ENCODE measurements at regions not wholly inside any gene's neighbourhood (a gene's known extent, or its start where the extent isn't known, plus 50 kb on each side); places are given as distances from the start of the nearest gene placed in this dataset.

DNA sequence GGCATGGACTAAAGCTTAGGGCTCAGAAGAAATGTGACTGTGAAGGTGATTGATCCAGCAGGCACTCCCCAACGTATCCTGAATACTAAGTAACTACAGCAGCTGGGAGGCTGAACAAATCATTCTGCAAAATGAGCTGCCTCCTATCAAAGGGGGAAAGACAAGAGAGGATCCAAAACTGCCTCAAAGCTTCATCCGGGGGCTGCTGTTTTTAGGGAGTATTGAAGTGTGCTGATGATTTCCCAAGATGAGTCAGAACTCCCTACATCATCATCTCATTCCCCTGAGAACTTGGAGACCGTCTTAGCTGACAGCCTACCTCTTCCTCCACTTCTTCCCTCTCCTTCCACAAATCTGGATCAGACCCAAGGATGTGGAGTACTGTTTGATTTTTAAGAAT, 108.4 kb upstream of the GRAMD1B start:
- Mint-ChIP-seq H3K9me3 (no peaks in the 10 kb centered on the region; the same call in 2 of the 3 replicates), H3K27ac (no peak overlapping the region), H3K36me3 (ENCODE audit: low read depth) (no peaks in the 10 kb centered on the region), H3K4me3 (no peak overlapping the region), H3K27me3 (ENCODE audit: insufficient read depth, low read depth, poor library complexity) (no peaks in the 10 kb centered on the region), H3K4me1 (no peaks in the 10 kb centered on the region)
- no peak for DNase-seq (ENCODE audit: low spot score)
- no peaks in the 10 kb centered on the region for H3K9me2 ChIP-seq (ENCODE audit: insufficient read depth)
- TF ChIP-seq JUNB (IDR thresholded peaks at IDR 0.05; ENCODE audit: unreplicated experiment) (no peak), ZNF114 (CRISPR knock-in tag; IDR thresholded peaks at IDR 0.05) (no peak), EZH2phosphoT487 (IDR thresholded peaks at IDR 0.05; ENCODE audit: unreplicated experiment) (no peak), EZH2 (IDR thresholded peaks at IDR 0.05; ENCODE audit: low read depth, unreplicated experiment) (no peak), POLR2AphosphoS5 (IDR thresholded peaks at IDR 0.05; ENCODE audit: low read depth) (no peak), STAT1 (IDR thresholded peaks at IDR 0.05; ENCODE audit: unreplicated experiment) (no peak), ZNF331 (CRISPR knock-in tag; IDR thresholded peaks at IDR 0.05; ENCODE audit: low read depth) (no peak), NANOG (IDR thresholded peaks at IDR 0.05; ENCODE audit: borderline replicate concordance) (no peak)
- TF ChIP-seq, protein P1, sequence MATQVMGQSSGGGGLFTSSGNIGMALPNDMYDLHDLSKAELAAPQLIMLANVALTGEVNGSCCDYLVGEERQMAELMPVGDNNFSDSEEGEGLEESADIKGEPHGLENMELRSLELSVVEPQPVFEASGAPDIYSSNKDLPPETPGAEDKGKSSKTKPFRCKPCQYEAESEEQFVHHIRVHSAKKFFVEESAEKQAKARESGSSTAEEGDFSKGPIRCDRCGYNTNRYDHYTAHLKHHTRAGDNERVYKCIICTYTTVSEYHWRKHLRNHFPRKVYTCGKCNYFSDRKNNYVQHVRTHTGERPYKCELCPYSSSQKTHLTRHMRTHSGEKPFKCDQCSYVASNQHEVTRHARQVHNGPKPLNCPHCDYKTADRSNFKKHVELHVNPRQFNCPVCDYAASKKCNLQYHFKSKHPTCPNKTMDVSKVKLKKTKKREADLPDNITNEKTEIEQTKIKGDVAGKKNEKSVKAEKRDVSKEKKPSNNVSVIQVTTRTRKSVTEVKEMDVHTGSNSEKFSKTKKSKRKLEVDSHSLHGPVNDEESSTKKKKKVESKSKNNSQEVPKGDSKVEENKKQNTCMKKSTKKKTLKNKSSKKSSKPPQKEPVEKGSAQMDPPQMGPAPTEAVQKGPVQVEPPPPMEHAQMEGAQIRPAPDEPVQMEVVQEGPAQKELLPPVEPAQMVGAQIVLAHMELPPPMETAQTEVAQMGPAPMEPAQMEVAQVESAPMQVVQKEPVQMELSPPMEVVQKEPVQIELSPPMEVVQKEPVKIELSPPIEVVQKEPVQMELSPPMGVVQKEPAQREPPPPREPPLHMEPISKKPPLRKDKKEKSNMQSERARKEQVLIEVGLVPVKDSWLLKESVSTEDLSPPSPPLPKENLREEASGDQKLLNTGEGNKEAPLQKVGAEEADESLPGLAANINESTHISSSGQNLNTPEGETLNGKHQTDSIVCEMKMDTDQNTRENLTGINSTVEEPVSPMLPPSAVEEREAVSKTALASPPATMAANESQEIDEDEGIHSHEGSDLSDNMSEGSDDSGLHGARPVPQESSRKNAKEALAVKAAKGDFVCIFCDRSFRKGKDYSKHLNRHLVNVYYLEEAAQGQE (IDR thresholded peaks at IDR 0.05; ENCODE audit: unreplicated experiment): no peak
- TF ChIP-seq, protein P2, sequence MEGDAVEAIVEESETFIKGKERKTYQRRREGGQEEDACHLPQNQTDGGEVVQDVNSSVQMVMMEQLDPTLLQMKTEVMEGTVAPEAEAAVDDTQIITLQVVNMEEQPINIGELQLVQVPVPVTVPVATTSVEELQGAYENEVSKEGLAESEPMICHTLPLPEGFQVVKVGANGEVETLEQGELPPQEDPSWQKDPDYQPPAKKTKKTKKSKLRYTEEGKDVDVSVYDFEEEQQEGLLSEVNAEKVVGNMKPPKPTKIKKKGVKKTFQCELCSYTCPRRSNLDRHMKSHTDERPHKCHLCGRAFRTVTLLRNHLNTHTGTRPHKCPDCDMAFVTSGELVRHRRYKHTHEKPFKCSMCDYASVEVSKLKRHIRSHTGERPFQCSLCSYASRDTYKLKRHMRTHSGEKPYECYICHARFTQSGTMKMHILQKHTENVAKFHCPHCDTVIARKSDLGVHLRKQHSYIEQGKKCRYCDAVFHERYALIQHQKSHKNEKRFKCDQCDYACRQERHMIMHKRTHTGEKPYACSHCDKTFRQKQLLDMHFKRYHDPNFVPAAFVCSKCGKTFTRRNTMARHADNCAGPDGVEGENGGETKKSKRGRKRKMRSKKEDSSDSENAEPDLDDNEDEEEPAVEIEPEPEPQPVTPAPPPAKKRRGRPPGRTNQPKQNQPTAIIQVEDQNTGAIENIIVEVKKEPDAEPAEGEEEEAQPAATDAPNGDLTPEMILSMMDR (conservative IDR thresholded peaks at IDR 0.05; ENCODE audit: low read depth in 2 of 2): no peak
- TF ChIP-seq, protein P3, sequence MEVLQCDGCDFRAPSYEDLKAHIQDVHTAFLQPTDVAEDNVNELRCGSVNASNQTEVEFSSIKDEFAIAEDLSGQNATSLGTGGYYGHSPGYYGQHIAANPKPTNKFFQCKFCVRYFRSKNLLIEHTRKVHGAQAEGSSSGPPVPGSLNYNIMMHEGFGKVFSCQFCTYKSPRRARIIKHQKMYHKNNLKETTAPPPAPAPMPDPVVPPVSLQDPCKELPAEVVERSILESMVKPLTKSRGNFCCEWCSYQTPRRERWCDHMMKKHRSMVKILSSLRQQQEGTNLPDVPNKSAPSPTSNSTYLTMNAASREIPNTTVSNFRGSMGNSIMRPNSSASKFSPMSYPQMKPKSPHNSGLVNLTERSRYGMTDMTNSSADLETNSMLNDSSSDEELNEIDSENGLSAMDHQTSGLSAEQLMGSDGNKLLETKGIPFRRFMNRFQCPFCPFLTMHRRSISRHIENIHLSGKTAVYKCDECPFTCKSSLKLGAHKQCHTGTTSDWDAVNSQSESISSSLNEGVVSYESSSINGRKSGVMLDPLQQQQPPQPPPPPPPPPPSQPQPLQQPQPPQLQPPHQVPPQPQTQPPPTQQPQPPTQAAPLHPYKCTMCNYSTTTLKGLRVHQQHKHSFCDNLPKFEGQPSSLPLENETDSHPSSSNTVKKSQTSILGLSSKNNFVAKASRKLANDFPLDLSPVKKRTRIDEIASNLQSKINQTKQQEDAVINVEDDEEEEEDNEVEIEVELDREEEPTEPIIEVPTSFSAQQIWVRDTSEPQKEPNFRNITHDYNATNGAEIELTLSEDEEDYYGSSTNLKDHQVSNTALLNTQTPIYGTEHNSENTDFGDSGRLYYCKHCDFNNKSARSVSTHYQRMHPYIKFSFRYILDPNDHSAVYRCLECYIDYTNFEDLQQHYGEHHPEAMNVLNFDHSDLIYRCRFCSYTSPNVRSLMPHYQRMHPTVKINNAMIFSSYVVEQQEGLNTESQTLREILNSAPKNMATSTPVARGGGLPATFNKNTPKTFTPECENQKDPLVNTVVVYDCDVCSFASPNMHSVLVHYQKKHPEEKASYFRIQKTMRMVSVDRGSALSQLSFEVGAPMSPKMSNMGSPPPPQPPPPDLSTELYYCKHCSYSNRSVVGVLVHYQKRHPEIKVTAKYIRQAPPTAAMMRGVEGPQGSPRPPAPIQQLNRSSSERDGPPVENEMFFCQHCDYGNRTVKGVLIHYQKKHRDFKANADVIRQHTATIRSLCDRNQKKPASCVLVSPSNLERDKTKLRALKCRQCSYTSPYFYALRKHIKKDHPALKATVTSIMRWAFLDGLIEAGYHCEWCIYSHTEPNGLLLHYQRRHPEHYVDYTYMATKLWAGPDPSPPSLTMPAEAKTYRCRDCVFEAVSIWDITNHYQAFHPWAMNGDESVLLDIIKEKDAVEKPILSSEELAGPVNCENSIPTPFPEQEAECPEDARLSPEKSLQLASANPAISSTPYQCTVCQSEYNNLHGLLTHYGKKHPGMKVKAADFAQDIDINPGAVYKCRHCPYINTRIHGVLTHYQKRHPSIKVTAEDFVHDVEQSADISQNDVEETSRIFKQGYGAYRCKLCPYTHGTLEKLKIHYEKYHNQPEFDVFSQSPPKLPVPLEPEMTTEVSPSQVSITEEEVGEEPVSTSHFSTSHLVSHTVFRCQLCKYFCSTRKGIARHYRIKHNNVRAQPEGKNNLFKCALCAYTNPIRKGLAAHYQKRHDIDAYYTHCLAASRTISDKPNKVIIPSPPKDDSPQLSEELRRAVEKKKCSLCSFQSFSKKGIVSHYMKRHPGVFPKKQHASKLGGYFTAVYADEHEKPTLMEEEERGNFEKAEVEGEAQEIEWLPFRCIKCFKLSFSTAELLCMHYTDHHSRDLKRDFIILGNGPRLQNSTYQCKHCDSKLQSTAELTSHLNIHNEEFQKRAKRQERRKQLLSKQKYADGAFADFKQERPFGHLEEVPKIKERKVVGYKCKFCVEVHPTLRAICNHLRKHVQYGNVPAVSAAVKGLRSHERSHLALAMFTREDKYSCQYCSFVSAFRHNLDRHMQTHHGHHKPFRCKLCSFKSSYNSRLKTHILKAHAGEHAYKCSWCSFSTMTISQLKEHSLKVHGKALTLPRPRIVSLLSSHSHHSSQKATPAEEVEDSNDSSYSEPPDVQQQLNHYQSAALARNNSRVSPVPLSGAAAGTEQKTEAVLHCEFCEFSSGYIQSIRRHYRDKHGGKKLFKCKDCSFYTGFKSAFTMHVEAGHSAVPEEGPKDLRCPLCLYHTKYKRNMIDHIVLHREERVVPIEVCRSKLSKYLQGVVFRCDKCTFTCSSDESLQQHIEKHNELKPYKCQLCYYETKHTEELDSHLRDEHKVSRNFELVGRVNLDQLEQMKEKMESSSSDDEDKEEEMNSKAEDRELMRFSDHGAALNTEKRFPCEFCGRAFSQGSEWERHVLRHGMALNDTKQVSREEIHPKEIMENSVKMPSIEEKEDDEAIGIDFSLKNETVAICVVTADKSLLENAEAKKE (CRISPR knock-in tag; IDR thresholded peaks at IDR 0.05): no peak
- H3F3A ChIP-seq (replicated peaks; ENCODE audit: low read depth): no peaks in the 10 kb centered on the region
- H3K4me2 ChIP-seq: no peak overlapping the region
- no peak for ATAC-seq
- no peaks in the 10 kb centered on the region for H3K27me3 ChIP-seq (ENCODE audit: insufficient read depth)
- no peak overlapping the region for H3K4me3 ChIP-seq
- no peaks in the 10 kb centered on the region for H4K20me1 ChIP-seq (replicated peaks; ENCODE audit: insufficient read depth)
- H2AFZ ChIP-seq: no peak overlapping the region
- no peaks in the 10 kb centered on the region for H3K36me3 ChIP-seq (ENCODE audit: insufficient read depth)
- H3K27ac ChIP-seq (ENCODE audit: low read depth): no peak overlapping the region
- H3K79me2 ChIP-seq (replicated peaks; ENCODE audit: insufficient read depth): no peaks in the 10 kb centered on the region
- H3K4me1 ChIP-seq (ENCODE audit: insufficient read depth): no peaks in the 10 kb centered on the region; the same call in 1 of the 2 replicates
